Trophoblast cell (in vitro differentiated cells and primary cell): ENCODE measurements at regions not wholly inside any gene's neighbourhood (a gene's known extent, or its start where the extent isn't known, plus 50 kb on each side); places are given as distances from the start of the nearest gene placed in this dataset.

Experiments used
- DNase-seq, 2 donors: peaks; one replicate each; pipeline ENCODE4 v3.0.0-alpha.2; 2016
- H2AFZ ChIP-seq: 2 replicates; pipeline ENCODE4 v1.6.1; 2013; ENCODE audit warnings: low read length, moderate library complexity, mild to moderate bottlenecking; ENCODE audit not compliant: insufficient read depth, poor library complexity
- H2AK5ac ChIP-seq: 2 replicates; pipeline ENCODE4 v1.6.1; 2013; ENCODE audit warnings: mild to moderate bottlenecking, low read length
- H2BK120ac ChIP-seq: 2 replicates; pipeline ENCODE4 v1.6.1; 2013; ENCODE audit warnings: low read length, mild to moderate bottlenecking, moderate library complexity; ENCODE audit not compliant: insufficient read depth, poor library complexity
- H2BK12ac ChIP-seq: 2 replicates; pipeline ENCODE4 v1.6.1; 2013; ENCODE audit warnings: mild to moderate bottlenecking, low read length, moderate library complexity
- H2BK5ac ChIP-seq: 2 replicates; pipeline ENCODE4 v1.6.1; 2013; ENCODE audit warnings: low read length, low read depth, moderate library complexity, mild to moderate bottlenecking; ENCODE audit not compliant: poor library complexity
- H3K14ac ChIP-seq: 2 replicates; pipeline ENCODE4 v1.6.1; 2013; ENCODE audit warnings: mild to moderate bottlenecking, low read length
- H3K18ac ChIP-seq: 2 replicates; pipeline ENCODE4 v1.6.1; 2013; ENCODE audit warnings: mild to moderate bottlenecking, low read length
- H3K23ac ChIP-seq: 2 replicates; pipeline ENCODE4 v1.6.1; 2013; ENCODE audit warnings: low read length
- H3K27ac ChIP-seq: 2 replicates; pipeline ENCODE4 v1.5.1; 2013; ENCODE audit warnings: low read depth, mild to moderate bottlenecking, inconsistent platforms, low read length, moderate library complexity
- H3K27me3 ChIP-seq: 2 replicates; pipeline ENCODE4 v1.6.1; 2013; ENCODE audit warnings: inconsistent platforms, mild to moderate bottlenecking, low read length, moderate library complexity; ENCODE audit not compliant: insufficient read depth
- H3K36me3 ChIP-seq, 2 experiments: 1 replicate in 1 of 2; 2 replicates in 1 of 2; pipeline ENCODE4 v1.6.1; 2013; ENCODE audit warnings: low read length in 2 of 2, mild to moderate bottlenecking in 2 of 2, moderate library complexity in 1 of 2; ENCODE audit not compliant: insufficient read depth in 2 of 2, control insufficient read depth in 1 of 2
- H3K4ac ChIP-seq: 2 replicates; pipeline ENCODE4 v1.6.1; 2013; ENCODE audit warnings: low read depth, mild to moderate bottlenecking, low read length, moderate library complexity
- H3K4me1 ChIP-seq, 2 experiments: 1 replicate in 1 of 2; 2 replicates in 1 of 2; pipeline ENCODE4 v1.6.1; 2013; ENCODE audit warnings: low read length in 2 of 2, mild to moderate bottlenecking in 2 of 2, moderate library complexity in 1 of 2; ENCODE audit not compliant: insufficient read depth in 2 of 2, control insufficient read depth in 1 of 2
- H3K4me2 ChIP-seq: 2 replicates; pipeline ENCODE4 v1.6.1; 2013; ENCODE audit warnings: inconsistent platforms, mild to moderate bottlenecking, low read length, moderate library complexity
- H3K4me3 ChIP-seq: 2 replicates; pipeline ENCODE4 v1.5.1; 2013; ENCODE audit warnings: mild to moderate bottlenecking, low read depth, low read length, inconsistent platforms
- H3K79me1 ChIP-seq: one replicate; pipeline ENCODE4 v1.6.1; 2013; ENCODE audit warnings: low read length
- H3K79me2 ChIP-seq: 2 replicates; pipeline ENCODE4 v1.6.1; 2013; ENCODE audit warnings: low read length, mild to moderate bottlenecking; ENCODE audit not compliant: control insufficient read depth, insufficient read depth, poor library complexity
- H3K9ac ChIP-seq: 2 replicates; pipeline ENCODE4 v1.6.1; 2013; ENCODE audit warnings: mild to moderate bottlenecking, low read length
- H3K9me3 ChIP-seq: 2 replicates; pipeline ENCODE4 v1.6.1; 2013; ENCODE audit warnings: low read depth, mild to moderate bottlenecking, control low read depth, inconsistent platforms, low read length; ENCODE audit not compliant: insufficient read depth
- H4K12ac ChIP-seq: 2 replicates; pipeline ENCODE4 v1.6.1; 2013; ENCODE audit warnings: low read depth, mild to moderate bottlenecking, low read length, moderate library complexity
- H4K8ac ChIP-seq: 2 replicates; pipeline ENCODE4 v1.6.1; 2013; ENCODE audit warnings: low read depth, mild to moderate bottlenecking, low read length, moderate library complexity
- H4K91ac ChIP-seq: one replicate; pipeline ENCODE4 v1.6.1; 2013; ENCODE audit warnings: low read depth, mild to moderate bottlenecking, low read length, moderate library complexity
- WGBS: extraction: QIAGEN DNeasy Blood & Tissue Kit; methylation state at CpG from one replicate; pipeline ENCODE4 v1.1.7; 2013; ENCODE audit warnings: missing lambda C conversion rate; ENCODE audit not compliant: insufficient read length, insufficient coverage; ENCODE audit errors: extremely low coverage; 5-methylcytosine and 5-hydroxymethylcytosine counted together

GRCh38 chr5:121218086-121218485 is 633.6 kb upstream of the FTMT start:
- Histone ChIP-seq H2BK12ac (no peak overlapping the region), H3K14ac (no peak overlapping the region), H3K27ac (no peak overlapping the region), H3K9me3 (no peaks in the 10 kb centered on the region), H2AK5ac (no peak overlapping the region), H3K36me3 (no peaks in the 10 kb centered on the region), H3K18ac (no peak overlapping the region), H3K4me1 (peaks cover 0 to 2% of the 10 kb centered on the region in 2 experiments), H2BK5ac (no peak overlapping the region), H3K4me3 (no peak overlapping the region), H4K12ac (no peak overlapping the region), H3K27me3 (no peaks in the 10 kb centered on the region), H3K79me1 (no peaks in the 10 kb centered on the region), H2BK120ac (no peak overlapping the region), H4K8ac (no peak overlapping the region), H3K79me2 (no peaks in the 10 kb centered on the region), H4K91ac (no peak overlapping the region), H3K4ac (no peak overlapping the region), H2AFZ (no peak overlapping the region), H3K23ac (no peak overlapping the region), H3K4me2 (no peak overlapping the region), H3K9ac (no peak overlapping the region)
- DNase-seq, result no peak
- no CpG with 5 or more reads among the region's 1 CpG for WGBS

GRCh38 chr5:121221483-121221882 is 630.2 kb upstream of the FTMT start:
- no peak overlapping the region for H3K9ac ChIP-seq
- H3K79me1 ChIP-seq, result no peaks in the 10 kb centered on the region
- no peaks in the 10 kb centered on the region for H3K79me2 ChIP-seq
- H3K4me2 ChIP-seq, result no peak overlapping the region
- H2BK120ac ChIP-seq, result no peak overlapping the region
- H2AK5ac ChIP-seq, result no peak overlapping the region
- no peak for DNase-seq
- no peaks in the 10 kb centered on the region for H3K36me3 ChIP-seq
- no peak overlapping the region for H2BK12ac ChIP-seq
- no peak overlapping the region for H4K8ac ChIP-seq
- H3K27me3 ChIP-seq, result no peaks in the 10 kb centered on the region
- H4K12ac ChIP-seq, result no peak overlapping the region
- H3K18ac ChIP-seq, result no peak overlapping the region
- no peak overlapping the region for H2BK5ac ChIP-seq
- no peaks in the 10 kb centered on the region for H3K9me3 ChIP-seq
- no CpG with 5 or more reads among the region's 3 CpGs for WGBS
- no peak overlapping the region for H2AFZ ChIP-seq
- no peak overlapping the region for H3K27ac ChIP-seq
- H3K23ac ChIP-seq, result no peak overlapping the region
- no peak overlapping the region for H4K91ac ChIP-seq
- H3K4me3 ChIP-seq, result no peak overlapping the region
- no peak overlapping the region for H3K4ac ChIP-seq
- no peaks in the 10 kb centered on the region for H3K4me1 ChIP-seq
- H3K14ac ChIP-seq, result no peak overlapping the region

- Histone ChIP-seq H4K12ac (no peak overlapping the region), H3K36me3 (no peaks in the 10 kb centered on the region), H3K4ac (no peak overlapping the region), H3K27me3 (no peaks in the 10 kb centered on the region), H3K9me3 (peaks cover 2% of the 10 kb centered on the region), H2AK5ac (no peak overlapping the region), H2AFZ (no peak overlapping the region), H3K79me1 (no peaks in the 10 kb centered on the region), H3K27ac (no peak overlapping the region), H3K79me2 (no peaks in the 10 kb centered on the region), H3K18ac (no peak overlapping the region), H3K4me3 (no peak overlapping the region), H2BK5ac (no peak overlapping the region), H2BK120ac (no peak overlapping the region), H3K4me1 (no peaks in the 10 kb centered on the region), H3K4me2 (no peak overlapping the region), H3K14ac (no peak overlapping the region), H2BK12ac (no peak overlapping the region), H4K8ac (no peak overlapping the region), H4K91ac (no peak overlapping the region), H3K23ac (no peak overlapping the region), H3K9ac (no peak overlapping the region)
- no peak for DNase-seq
- WGBS, result no CpG with 5 or more reads among the region's 2 CpGs
Observed at GRCh38 chr5:121226765-121227164, 624.9 kb upstream of the FTMT start.

DNA sequence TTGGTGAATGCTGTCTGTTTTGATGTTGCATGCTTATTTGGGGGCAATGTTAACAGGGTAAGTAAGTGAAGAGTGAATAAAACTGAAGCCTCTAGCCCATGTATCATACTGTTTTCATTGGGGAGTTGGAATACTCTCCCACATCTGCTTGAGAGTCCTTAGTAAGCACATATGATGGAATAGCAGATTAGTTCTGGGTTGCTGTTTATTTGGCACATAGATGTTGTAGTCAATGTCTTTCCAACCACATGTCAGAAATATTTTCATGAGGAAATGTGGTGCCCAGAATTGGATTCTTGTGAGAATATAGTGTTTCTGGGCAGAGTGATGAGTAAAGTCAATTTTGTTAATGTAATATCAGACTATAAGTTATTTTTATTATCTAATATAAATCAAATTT is 611.7 kb upstream of the FTMT start:
- H4K91ac ChIP-seq, result no peak overlapping the region
- DNase-seq, result no peak
- no peak overlapping the region for H2BK5ac ChIP-seq
- H3K9ac ChIP-seq, result no peak overlapping the region
- no peak overlapping the region for H3K18ac ChIP-seq
- H2AFZ ChIP-seq, result no peak overlapping the region
- H3K27me3 ChIP-seq, result no peaks in the 10 kb centered on the region
- H3K4me3 ChIP-seq, result no peak overlapping the region
- no peak overlapping the region for H2BK12ac ChIP-seq
- no peak overlapping the region for H3K4ac ChIP-seq
- H3K4me1 ChIP-seq, result no peaks in the 10 kb centered on the region
- H3K23ac ChIP-seq, result no peak overlapping the region
- no peak overlapping the region for H2AK5ac ChIP-seq
- H3K79me1 ChIP-seq, result no peaks in the 10 kb centered on the region
- no peaks in the 10 kb centered on the region for H3K36me3 ChIP-seq
- no peak overlapping the region for H3K27ac ChIP-seq
- no peaks in the 10 kb centered on the region for H3K79me2 ChIP-seq
- H2BK120ac ChIP-seq, result no peak overlapping the region
- H3K4me2 ChIP-seq, result no peak overlapping the region
- H4K12ac ChIP-seq, result no peak overlapping the region
- H3K9me3 ChIP-seq, result no peaks in the 10 kb centered on the region
- H4K8ac ChIP-seq, result no peak overlapping the region
- no peak overlapping the region for H3K14ac ChIP-seq
